Activated T-helper 2 cell treated with anti-CD3 and anti-CD28 coated beads, Interferon-gamma antibody, Interleukin-2, Interleukin-4, amounts not matched to agents 10 μg/mL and 5 μg/mL and 100 μg/mL, durations not matched to agents 14 hours and 24 hours and 36 hours (primary cell): ENCODE measurements at regions not wholly inside any gene's neighbourhood (a gene's known extent, or its start where the extent isn't known, plus 50 kb on each side); places are given as distances from the start of the nearest gene placed in this dataset.
"Not testable (repeated sequence)": the region's sequence is repeated elsewhere in the genome, so short reads cannot be mapped to it uniquely, and the experiment has no call there.

Experiments
- DNase-seq: peaks from one replicate; pipeline ENCODE4 v3.0.0; 2021; ENCODE audit warnings: low spot score
- H3K27ac Mint-ChIP-seq: one replicate; pipeline ENCODE4 v1.8.0; 2021; ENCODE audit warnings: mixed read lengths
- H3K27me3 Mint-ChIP-seq: one replicate; pipeline ENCODE4 v1.8.0; 2021; ENCODE audit warnings: low read depth, mixed read lengths
- H3K36me3 Mint-ChIP-seq: one replicate; pipeline ENCODE4 v1.8.0; 2021; ENCODE audit warnings: low read depth, mixed read lengths
- H3K4me1 Mint-ChIP-seq: one replicate; pipeline ENCODE4 v1.8.0; 2021; ENCODE audit warnings: low read depth, mixed read lengths
- H3K4me3 Mint-ChIP-seq: one replicate; pipeline ENCODE4 v1.8.0; 2021; ENCODE audit warnings: low read depth, mild to moderate bottlenecking, moderate library complexity, mixed read lengths
- H3K9me3 Mint-ChIP-seq: one replicate; pipeline ENCODE4 v1.8.0; 2021; ENCODE audit warnings: mixed read lengths
- intact Hi-C: fragments of 100-400 bp; cut with micrococcal nuclease; formaldehyde crosslinking; loops from one replicate; pipeline ENCODE4 v1.15.1; 2023

DNA sequence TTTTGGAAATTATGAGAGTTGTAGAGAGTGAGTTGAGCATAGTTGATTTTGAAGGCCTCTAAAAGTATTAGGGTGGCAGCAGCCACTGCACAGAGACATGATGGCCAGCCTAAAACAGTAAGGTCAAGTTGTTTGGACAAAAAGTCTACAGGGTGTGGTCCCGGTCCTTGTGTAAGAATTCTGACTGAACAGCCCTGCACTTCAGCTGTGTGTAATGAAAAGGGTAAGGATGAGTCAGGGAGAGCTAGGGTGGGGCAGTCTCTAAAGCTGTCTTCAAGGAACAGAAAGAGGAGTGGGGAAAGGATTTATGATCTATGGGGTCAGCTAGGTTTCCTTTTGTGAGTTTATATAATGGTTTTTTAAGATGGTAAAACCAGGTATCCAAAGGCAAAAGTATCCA, 284.8 kb downstream of the RPS4Y2 start:
- not testable (repeated sequence) for H3K27me3 Mint-ChIP-seq, DNase-seq, H3K4me3 Mint-ChIP-seq, H3K27ac Mint-ChIP-seq
- intact Hi-C loops: loop anchor here (2.0 kb wide), 1 partner anchor 36 kb away; no protein-coding TSS in a partner anchor
- peaks cover 21% of the 10 kb centered on the region for H3K36me3 Mint-ChIP-seq
- H3K9me3 Mint-ChIP-seq: peaks cover 14% of the 10 kb centered on the region
- peaks cover 40% of the 10 kb centered on the region for H3K4me1 Mint-ChIP-seq

DNA sequence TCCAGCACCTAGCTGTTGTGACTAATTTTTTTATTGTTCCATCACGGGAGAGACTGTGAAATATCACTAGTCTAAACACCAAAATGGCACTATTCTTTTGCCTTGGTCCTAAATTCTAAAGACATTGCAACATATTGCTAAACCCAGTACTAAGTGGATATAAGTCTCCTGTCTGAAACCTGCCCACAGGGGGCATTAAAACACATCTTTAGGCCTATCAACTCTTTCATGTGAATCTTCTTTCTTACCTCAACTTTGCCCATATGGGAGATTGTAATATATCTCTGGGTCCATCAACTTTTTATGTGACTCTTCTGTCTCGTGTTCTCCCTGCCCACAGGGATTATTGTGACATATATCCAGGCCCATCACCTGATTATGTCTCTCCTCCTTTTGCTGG, 317.2 kb downstream of the RPS4Y2 start:
- no peaks in the 10 kb centered on the region for H3K27me3 Mint-ChIP-seq
- DNase-seq: no peak
- H3K4me1 Mint-ChIP-seq: peaks cover 21% of the 10 kb centered on the region
- H3K9me3 Mint-ChIP-seq: no peaks in the 10 kb centered on the region
- intact Hi-C loops: no loop called here
- no peak overlapping the region for H3K4me3 Mint-ChIP-seq
- no peaks in the 10 kb centered on the region for H3K36me3 Mint-ChIP-seq
- H3K27ac Mint-ChIP-seq: no peak overlapping the region

- H3K9me3 Mint-ChIP-seq: no peaks in the 10 kb centered on the region
- no peak for DNase-seq
- intact Hi-C loops: no loop called here
Observed at GRCh38 chrY:21073641-21074260, 317.8 kb downstream of the RPS4Y2 start.

GRCh38 chrY:21075658-21076057, 319.8 kb downstream of the RPS4Y2 start:
- Mint-ChIP-seq H3K36me3 (no peaks in the 10 kb centered on the region), H3K4me3 (no peak overlapping the region), H3K9me3 (no peaks in the 10 kb centered on the region), H3K4me1 (peaks cover 21% of the 10 kb centered on the region), H3K27me3 (no peaks in the 10 kb centered on the region), H3K27ac (no peak overlapping the region)
- intact Hi-C loops: loop anchor here (2.0 kb wide), 1 partner anchor 35 kb away; no protein-coding TSS in a partner anchor
- no peak for DNase-seq

More at GRCh38 chrY:21073641-21074260, 317.8 kb downstream of the RPS4Y2 start:
- Mint-ChIP-seq H3K4me3 (no peak overlapping the region), H3K4me1 (peaks cover 21% of the 10 kb centered on the region), H3K27ac (no peak overlapping the region), H3K36me3 (no peaks in the 10 kb centered on the region), H3K27me3 (no peaks in the 10 kb centered on the region)

DNA sequence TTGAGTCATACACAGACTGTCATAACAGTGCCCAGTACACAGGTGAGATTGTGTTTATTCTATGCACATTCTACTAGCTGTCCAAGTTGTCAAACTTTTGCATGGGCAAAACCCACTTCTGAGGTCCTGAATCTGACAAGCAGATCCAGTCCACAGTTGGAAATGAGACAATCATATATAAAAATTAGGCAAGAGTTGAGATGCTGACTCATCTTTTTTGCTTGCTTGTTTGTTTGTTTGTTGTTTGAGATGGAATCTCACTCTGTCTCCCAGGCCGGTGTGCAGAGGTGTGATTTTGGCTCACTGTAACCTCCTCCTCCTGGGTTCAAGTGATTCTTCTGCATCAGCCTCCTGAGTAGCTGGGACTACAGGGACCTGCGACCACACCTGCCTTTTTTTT, 323.8 kb downstream of the RPS4Y2 start:
- peaks cover 36% of the 10 kb centered on the region for H3K4me1 Mint-ChIP-seq
- H3K4me3 Mint-ChIP-seq: no peak overlapping the region
- H3K9me3 Mint-ChIP-seq: no peaks in the 10 kb centered on the region
- DNase-seq: no peak
- peaks cover 4% of the 10 kb centered on the region for H3K36me3 Mint-ChIP-seq
- no peaks in the 10 kb centered on the region for H3K27me3 Mint-ChIP-seq
- H3K27ac Mint-ChIP-seq: no peak overlapping the region
- intact Hi-C loops: loop anchor here (10.0 kb wide), 1 partner anchor 55 kb away; no protein-coding TSS in a partner anchor

DNA sequence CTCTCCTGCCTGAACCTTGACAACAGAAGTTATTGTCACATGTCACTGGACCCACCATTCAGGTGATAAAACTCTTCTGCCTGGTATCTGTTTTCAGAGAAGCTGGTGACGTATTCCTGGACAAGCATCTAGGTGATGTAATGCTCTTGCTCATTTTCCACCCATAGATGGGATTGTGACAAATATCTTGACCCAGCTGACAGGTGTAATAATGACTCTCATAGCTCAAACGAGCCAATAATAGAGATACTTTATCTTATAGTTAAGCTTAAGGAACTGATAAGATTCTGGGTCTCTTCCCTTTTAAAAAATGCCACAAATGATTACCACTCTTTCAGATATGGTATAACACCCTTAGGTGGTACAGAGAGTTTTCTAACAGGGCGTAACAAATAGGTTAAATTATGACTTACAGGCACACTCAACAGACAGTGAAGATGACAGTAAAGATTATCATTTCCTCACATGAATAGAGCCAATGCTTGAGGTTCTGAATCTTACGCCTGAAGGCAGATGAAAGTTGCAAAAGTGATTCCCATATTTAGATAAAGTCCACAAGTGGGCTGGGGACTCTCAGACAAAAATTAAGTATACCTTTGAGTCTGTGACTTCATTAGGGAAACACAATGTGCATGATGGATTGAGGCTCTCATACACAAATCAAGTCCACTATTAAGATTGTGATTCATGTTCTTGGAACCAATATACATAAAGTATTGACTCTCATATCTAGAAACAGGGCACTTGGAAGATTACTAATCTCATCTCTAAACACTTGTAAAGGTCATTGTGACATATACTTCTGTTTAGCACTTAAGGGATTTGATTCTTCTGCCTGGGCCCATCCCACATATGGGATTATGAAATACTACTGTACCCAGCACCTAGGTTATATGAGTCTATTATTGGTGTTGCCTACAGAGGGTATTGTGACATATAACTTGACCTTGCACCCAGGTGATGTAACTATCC, 326.0 kb downstream of the RPS4Y2 start:
- Mint-ChIP-seq H3K4me1 (peaks cover 20% of the 10 kb centered on the region), H3K27ac (peak overlapping the region; percentile 62), H3K36me3 (peaks cover 6% of the 10 kb centered on the region), H3K27me3 (no peaks in the 10 kb centered on the region), H3K9me3 (peaks cover 13% of the 10 kb centered on the region), H3K4me3 (no peak overlapping the region)
- intact Hi-C loops: loop anchor here (1.0 to 10.0 kb wide), 3 partner anchors 23 to 84 kb away; no protein-coding TSS in a partner anchor
- DNase-seq: no peak

GRCh38 chrY:21082639-21083038, 326.7 kb downstream of the RPS4Y2 start:
- intact Hi-C loops: loop anchor here (1.0 to 10.0 kb wide), 3 partner anchors 22 to 84 kb away; no protein-coding TSS in a partner anchor
- peaks cover 17% of the 10 kb centered on the region for H3K4me1 Mint-ChIP-seq
- peak overlapping the region; percentile 33 for H3K27ac Mint-ChIP-seq
- no peaks in the 10 kb centered on the region for H3K27me3 Mint-ChIP-seq
- H3K9me3 Mint-ChIP-seq: peaks cover 19% of the 10 kb centered on the region
- H3K36me3 Mint-ChIP-seq: peaks cover 11% of the 10 kb centered on the region
- DNase-seq: no peak
- no peak overlapping the region for H3K4me3 Mint-ChIP-seq

DNA sequence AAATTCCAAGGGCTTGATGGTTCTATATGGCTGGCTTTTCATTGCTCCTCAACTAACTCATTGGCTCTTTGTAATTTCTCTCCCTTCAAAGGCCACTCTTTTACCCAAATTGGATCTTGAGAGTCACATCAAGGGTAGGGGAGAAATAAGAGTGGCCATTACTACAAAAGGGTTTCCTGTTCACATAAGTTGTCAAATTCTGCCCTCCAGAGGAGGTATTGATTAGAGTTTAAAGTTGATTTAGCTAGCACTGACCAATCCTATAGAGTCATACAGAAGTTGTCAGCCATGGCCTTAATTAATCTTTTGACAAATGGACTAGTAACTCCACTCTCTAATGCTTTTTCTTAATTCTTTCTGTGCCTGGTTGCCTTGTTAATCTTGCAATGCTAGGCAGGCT, 336.0 kb downstream of the RPS4Y2 start:
- no peak for DNase-seq
- intact Hi-C loops: loop anchor here (5.0 kb wide), 1 partner anchor 345 kb away; no protein-coding TSS in a partner anchor
- Mint-ChIP-seq H3K9me3 (peaks cover 12% of the 10 kb centered on the region), H3K36me3 (peaks cover 11% of the 10 kb centered on the region), H3K27ac (no peak overlapping the region), H3K27me3 (no peaks in the 10 kb centered on the region), H3K4me3 (no peak overlapping the region), H3K4me1 (peaks cover 13% of the 10 kb centered on the region)

GRCh38 chrY:21102507-21102906, 346.6 kb downstream of the RPS4Y2 start:
- H3K36me3 Mint-ChIP-seq: peaks cover 2% of the 10 kb centered on the region
- intact Hi-C loops: no loop called here
- peak overlapping the region; percentile 13 for H3K4me3 Mint-ChIP-seq
- no peak for DNase-seq
- peak overlapping the region; percentile 68 for H3K27ac Mint-ChIP-seq
- peaks cover 40% of the 10 kb centered on the region for H3K4me1 Mint-ChIP-seq
- no peaks in the 10 kb centered on the region for H3K9me3 Mint-ChIP-seq
- H3K27me3 Mint-ChIP-seq: no peaks in the 10 kb centered on the region

DNA sequence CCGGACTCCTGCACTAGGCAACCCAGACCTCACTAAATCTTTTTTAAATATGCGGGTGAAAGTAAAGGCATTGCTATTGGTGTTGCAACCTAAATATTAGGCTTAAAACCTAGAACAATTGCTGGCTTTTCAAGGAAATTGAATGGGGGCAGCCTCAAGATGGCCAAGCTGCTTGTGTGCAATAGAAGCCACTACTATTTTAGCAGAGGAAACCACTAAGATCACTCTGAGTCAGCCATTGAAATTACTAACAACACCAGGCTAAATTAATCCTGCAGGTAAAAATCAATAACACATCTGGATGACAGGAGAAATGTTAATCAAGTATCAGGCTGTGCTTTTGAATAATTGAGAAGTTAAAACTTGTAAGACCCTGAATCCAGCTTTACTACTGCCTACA, 348.0 kb downstream of the RPS4Y2 start:
- Mint-ChIP-seq H3K4me3 (no peak overlapping the region), H3K36me3 (peaks cover 2% of the 10 kb centered on the region), H3K4me1 (peaks cover 52% of the 10 kb centered on the region), H3K27me3 (no peaks in the 10 kb centered on the region), H3K27ac (no peak overlapping the region), H3K9me3 (no peaks in the 10 kb centered on the region)
- no peak for DNase-seq
- intact Hi-C loops: loop anchor here (2.0 kb wide), 3 partner anchors 21 to 69 kb away; no protein-coding TSS in a partner anchor

DNA sequence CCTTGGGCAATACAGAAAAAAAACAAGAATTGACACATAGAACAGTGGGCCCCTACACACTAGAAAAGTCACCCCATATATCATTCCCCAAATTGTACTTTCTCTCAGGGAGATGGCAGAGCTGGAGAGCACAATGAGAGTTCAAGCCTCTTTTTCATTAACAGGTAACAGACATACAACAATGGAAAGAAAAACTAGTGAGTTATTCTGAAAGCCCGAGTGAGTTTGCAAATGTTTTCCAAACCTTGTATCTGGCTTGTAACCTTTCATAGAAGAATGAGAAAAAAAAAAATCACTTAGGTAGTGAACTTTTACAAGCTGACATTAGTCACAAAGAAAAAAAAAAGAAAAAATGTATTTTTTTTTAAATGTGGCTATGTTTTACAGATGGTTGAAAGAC, 349.6 kb downstream of the RPS4Y2 start:
- Mint-ChIP-seq H3K4me3 (peak overlapping the region; percentile 58), H3K36me3 (no peaks in the 10 kb centered on the region), H3K27me3 (no peaks in the 10 kb centered on the region), H3K4me1 (peaks cover 63% of the 10 kb centered on the region), H3K27ac (peak overlapping the region; percentile 95), H3K9me3 (no peaks in the 10 kb centered on the region)
- intact Hi-C loops: loop anchor here (2.0 to 5.0 kb wide), 7 partner anchors 23 to 152 kb away; no protein-coding TSS in a partner anchor
- DNase-seq: no peak

GRCh38 chrY:21111313-21111712, 355.4 kb downstream of the RPS4Y2 start:
- Mint-ChIP-seq H3K27ac (peak overlapping the region; percentile 23), H3K9me3 (peaks cover 15% of the 10 kb centered on the region), H3K27me3 (no peaks in the 10 kb centered on the region), H3K36me3 (peaks cover 11% of the 10 kb centered on the region), H3K4me3 (no peak overlapping the region), H3K4me1 (peaks cover 44% of the 10 kb centered on the region)
- intact Hi-C loops: no loop called here
- no peak for DNase-seq
